Mucosa of descending colon (tissue), 3 donors: ENCODE measurements at regions not wholly inside any gene's neighbourhood (a gene's known extent, or its start where the extent isn't known, plus 50 kb on each side); places are given as distances from the start of the nearest gene placed in this dataset.
"Not testable (repeated sequence)": the region's sequence is repeated elsewhere in the genome, so short reads cannot be mapped to it uniquely, and the experiment has no call there.

Experiments used
- ATAC-seq: fragments of 200-7000 bp; cut with Tn5 transposase; one replicate; pipeline ENCODE4 v1.9.1; 2020; ENCODE audit warnings: mild to moderate bottlenecking, moderate library complexity
- DNase-seq, 3 donors: peaks; one replicate each; pipeline ENCODE4 v3.0.0-alpha.2; 2020
- H3K36me3 ChIP-seq: fragments of 200-600 bp; one replicate; pipeline ENCODE4 v1.8.0; 2021; ENCODE audit warnings: low read depth, mild to moderate bottlenecking
- H3K4me1 ChIP-seq: fragments of 200-600 bp; one replicate; pipeline ENCODE4 v1.8.0; 2021; ENCODE audit warnings: low read depth, mild to moderate bottlenecking
- H3K4me3 ChIP-seq: fragments of 200-600 bp; one replicate; pipeline ENCODE4 v1.8.0; 2021; ENCODE audit warnings: mild to moderate bottlenecking
- H3K9me3 ChIP-seq: fragments of 200-600 bp; one replicate; pipeline ENCODE4 v1.8.0; 2021; ENCODE audit warnings: mild to moderate bottlenecking
- CTCF ChIP-seq: fragments of 200-600 bp; IDR thresholded peaks from one replicate; pipeline ENCODE4 v1.8.0; 2022; ENCODE audit warnings: antibody characterized with exemption, mild to moderate bottlenecking
- intact Hi-C, 2 donors: fragments of 100-400 bp; cut with DNase I in 1 of 2; cut with micrococcal nuclease in 1 of 2; formaldehyde crosslinking; loops; one replicate each; pipeline versions ENCODE4 v1.11.0 to v1.11.1; 2022; cut with DNase I, micrococcal nuclease
- donor health status: DM: no; HTN: no; CAD: no; lungs with moderate emphysema.
- donor health status: DM: no; HTN: no; CAD: no.
- donor health status: DM: no; HTN: yes; CAD: no.

GRCh38 chr2:138373993-138374408, 127.6 kb upstream of the SPOPL start:
- Histone ChIP-seq H3K4me1 (no peaks in the 10 kb centered on the region), H3K4me3 (no peak overlapping the region), H3K9me3 (no peaks in the 10 kb centered on the region), H3K36me3 (no peaks in the 10 kb centered on the region)
- intact Hi-C loops = loop anchor here in 1 of 2 donors (5.0 kb wide), 1 partner anchor 192 kb away; no protein-coding TSS in a partner anchor
- peak in 1 of 3 donors; percentile 31 for DNase-seq
- TF ChIP-seq CTCF = no peak
- ATAC-seq = peak; percentile 48

DNA sequence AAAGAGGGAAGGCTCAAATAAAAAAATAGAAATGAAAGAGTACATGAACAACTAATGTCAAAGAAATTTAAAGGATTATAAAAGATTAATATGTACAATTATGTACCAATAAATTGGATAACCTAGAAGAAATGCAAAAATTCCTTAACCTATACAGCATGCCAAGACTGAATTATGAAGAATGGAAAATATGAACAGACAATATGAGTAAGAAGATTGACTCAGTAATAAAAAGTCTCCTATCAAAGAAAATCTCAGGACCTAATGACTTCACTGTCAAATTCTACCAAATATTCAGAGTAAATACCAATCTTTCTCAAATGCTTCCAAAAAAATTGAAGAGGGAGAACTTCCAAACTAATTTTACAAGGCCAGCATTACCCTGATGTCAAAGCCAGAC, 120.2 kb upstream of the SPOPL start:
- DNase-seq = no peak
- Histone ChIP-seq H3K4me1 (no peaks in the 10 kb centered on the region), H3K9me3 (no peaks in the 10 kb centered on the region), H3K36me3 (no peaks in the 10 kb centered on the region), H3K4me3 (no peak overlapping the region)
- ATAC-seq = no peak
- no peak for TF ChIP-seq CTCF
- intact Hi-C loops = no loop called here

- ATAC-seq (no peak), DNase-seq (no peak)
- H3K36me3 ChIP-seq = no peaks in the 10 kb centered on the region
- intact Hi-C loops = no loop called here
- H3K4me3 ChIP-seq = no peak overlapping the region
- no peaks in the 10 kb centered on the region for H3K9me3 ChIP-seq
- TF ChIP-seq CTCF = no peak
- no peaks in the 10 kb centered on the region for H3K4me1 ChIP-seq
Observed at GRCh38 chr2:138382672-138383071, 118.9 kb upstream of the SPOPL start.

DNA sequence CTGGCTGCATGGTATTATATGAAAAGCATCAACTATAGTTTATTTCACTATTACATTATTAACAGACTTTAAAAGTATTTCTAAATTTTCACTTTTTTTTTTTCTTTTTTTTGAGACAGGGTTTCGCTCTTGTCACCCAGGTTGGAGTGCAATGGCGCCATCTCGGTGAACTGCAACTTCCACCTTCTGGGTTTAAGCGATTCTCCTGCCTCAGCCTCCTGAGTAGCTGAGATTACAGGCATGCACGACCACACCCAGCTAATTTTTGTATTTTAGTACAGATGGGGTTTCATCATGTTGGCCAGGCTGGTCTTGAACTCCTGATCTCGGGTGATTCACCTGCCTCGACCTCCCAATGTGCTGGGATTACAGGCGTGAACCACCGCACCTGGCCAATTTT, 115.4 kb upstream of the SPOPL start:
- DNase-seq, H3K9me3 ChIP-seq, H3K4me1 ChIP-seq, H3K36me3 ChIP-seq, ATAC-seq, H3K4me3 ChIP-seq, intact Hi-C loops: not testable (repeated sequence)

DNA sequence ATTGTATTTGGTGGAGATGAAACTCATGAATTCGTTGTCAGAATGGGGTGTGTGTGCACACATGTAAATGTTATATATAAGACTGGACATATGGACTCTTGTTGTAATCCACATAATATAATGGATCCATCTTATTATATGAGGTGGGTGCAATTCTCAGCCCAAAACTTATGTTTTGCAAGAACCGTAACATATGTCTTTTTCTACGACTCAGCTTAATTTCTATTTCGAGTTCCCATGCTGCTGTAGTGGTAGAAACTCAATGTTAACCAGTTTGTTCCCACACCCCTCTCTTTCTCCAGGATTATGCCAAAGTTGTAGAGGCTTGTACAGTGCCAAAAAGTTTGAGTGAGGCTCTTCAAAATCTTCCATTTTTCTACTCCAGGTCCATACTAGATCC, 112.5 kb upstream of the SPOPL start:
- no peaks in the 10 kb centered on the region for H3K4me1 ChIP-seq
- H3K9me3 ChIP-seq = no peaks in the 10 kb centered on the region
- intact Hi-C loops = no loop called here
- no peak for ATAC-seq
- no peak for TF ChIP-seq CTCF
- H3K36me3 ChIP-seq = no peaks in the 10 kb centered on the region
- no peak for DNase-seq
- no peak overlapping the region for H3K4me3 ChIP-seq

DNA sequence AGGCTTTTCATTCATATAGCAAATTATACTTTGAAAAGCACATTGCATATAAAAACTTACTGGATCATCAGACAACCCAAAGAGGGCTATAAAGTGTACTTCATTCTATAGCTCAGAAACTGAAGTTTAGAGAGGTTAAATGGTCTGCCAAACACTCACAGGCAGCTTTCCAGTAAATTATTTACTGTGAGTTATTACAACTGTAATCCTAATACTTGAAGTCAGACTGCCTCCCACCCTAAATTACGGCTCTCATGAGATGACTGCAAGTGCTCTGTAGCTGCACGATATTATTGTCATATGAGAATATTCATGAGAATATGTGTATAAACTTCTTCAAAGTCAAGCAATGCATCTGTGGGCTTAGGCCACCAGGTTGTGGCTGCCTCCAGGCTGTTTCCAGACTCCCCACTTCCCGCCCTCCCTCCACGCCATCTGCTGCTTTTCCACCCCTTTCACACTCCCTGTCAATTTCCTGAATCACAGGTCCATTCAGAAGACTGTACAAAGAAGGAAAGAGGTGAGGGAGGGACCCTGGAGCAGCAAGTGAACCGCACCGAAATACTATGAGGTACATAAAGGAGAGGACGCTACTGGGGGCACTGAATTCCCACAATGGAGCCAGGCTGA, 111.1 kb upstream of the SPOPL start:
- no peaks in the 10 kb centered on the region for H3K4me1 ChIP-seq
- no peak for DNase-seq

More for the DNA sequence above, 111.1 kb upstream of the SPOPL start:
- no peak for TF ChIP-seq CTCF
- ATAC-seq = no peak
- Histone ChIP-seq H3K9me3 (no peaks in the 10 kb centered on the region), H3K4me3 (no peak overlapping the region), H3K36me3 (no peaks in the 10 kb centered on the region)
- intact Hi-C loops = no loop called here
